Retinal pigment epithelial cell (primary cell): ENCODE measurements at regions not wholly inside any gene's neighbourhood (a gene's known extent, or its start where the extent isn't known, plus 50 kb on each side); places are given as distances from the start of the nearest gene placed in this dataset.

Source experiments
- DNase-seq: peaks from one replicate; pipeline ENCODE4 v3.0.0-alpha.2; 2010; ENCODE audit warnings: low read depth
- H3K4me3 ChIP-seq: 2 replicates; pipeline ENCODE4 v1.5.1; 2011; ENCODE audit warnings: mild to moderate bottlenecking, low read length, control low read depth, moderate library complexity
- TF ChIP-seq, protein P1 (sequence below): conservative IDR thresholded peaks from 2 replicates; pipeline ENCODE4 v1.5.1; 2011; ENCODE audit warnings: low read depth, low read length, control low read depth, inconsistent platforms

DNA sequence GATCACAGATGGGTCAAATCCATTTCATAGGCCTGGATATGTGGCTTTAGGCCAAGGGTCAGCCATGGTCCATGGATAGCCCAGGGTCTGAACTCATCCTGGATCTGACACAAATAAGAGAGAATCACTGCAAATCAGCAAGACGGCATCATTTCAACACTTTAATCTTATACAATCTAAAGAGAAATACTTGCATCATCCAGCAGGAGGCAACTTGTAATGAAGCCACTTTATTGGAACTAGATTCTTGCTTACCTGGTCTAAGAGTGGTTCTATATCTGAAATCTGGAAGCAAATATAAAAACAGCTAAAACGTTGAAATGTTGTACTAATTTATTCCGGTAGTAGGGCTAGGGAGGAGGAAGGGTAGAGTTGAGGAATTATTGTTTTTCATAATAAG lies 870.1 kb downstream of the JRKL start:
- TF ChIP-seq, protein P1, sequence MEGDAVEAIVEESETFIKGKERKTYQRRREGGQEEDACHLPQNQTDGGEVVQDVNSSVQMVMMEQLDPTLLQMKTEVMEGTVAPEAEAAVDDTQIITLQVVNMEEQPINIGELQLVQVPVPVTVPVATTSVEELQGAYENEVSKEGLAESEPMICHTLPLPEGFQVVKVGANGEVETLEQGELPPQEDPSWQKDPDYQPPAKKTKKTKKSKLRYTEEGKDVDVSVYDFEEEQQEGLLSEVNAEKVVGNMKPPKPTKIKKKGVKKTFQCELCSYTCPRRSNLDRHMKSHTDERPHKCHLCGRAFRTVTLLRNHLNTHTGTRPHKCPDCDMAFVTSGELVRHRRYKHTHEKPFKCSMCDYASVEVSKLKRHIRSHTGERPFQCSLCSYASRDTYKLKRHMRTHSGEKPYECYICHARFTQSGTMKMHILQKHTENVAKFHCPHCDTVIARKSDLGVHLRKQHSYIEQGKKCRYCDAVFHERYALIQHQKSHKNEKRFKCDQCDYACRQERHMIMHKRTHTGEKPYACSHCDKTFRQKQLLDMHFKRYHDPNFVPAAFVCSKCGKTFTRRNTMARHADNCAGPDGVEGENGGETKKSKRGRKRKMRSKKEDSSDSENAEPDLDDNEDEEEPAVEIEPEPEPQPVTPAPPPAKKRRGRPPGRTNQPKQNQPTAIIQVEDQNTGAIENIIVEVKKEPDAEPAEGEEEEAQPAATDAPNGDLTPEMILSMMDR: no peak
- H3K4me3 ChIP-seq: no peak overlapping the region
- DNase-seq: no peak

DNA sequence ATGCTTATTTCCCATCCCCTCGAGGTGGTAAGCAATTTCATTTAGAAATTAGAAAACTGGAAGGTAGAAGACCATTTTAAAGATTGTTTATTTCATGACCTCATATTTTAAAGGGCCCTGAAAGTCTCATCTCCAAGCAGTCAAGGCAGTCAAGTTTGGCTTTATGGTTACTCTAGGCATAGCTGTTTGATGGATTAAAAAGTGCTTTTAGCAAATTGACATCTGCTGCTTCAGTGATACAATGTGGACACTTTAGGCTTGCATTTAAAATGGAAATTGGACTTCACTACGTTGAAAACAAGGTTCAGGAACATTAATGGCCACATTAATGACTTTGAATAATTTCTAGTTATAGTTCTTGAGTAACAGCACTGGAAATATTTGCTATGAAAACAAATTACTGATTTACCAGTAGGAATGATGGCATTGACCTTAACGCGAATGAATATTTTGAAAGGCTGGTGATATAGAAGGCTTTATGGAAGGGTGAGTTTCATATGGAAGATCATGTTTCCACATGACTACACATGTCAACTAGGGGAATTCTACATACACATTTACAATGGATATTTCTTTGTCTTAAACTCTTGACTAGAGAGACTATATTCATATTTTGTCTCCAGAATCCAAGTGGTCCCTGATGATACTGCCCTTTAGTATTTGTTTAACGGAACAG lies 873.5 kb downstream of the JRKL start:
- no peak for DNase-seq
- no peak overlapping the region for H3K4me3 ChIP-seq
- TF ChIP-seq, protein P1: no peak

DNA sequence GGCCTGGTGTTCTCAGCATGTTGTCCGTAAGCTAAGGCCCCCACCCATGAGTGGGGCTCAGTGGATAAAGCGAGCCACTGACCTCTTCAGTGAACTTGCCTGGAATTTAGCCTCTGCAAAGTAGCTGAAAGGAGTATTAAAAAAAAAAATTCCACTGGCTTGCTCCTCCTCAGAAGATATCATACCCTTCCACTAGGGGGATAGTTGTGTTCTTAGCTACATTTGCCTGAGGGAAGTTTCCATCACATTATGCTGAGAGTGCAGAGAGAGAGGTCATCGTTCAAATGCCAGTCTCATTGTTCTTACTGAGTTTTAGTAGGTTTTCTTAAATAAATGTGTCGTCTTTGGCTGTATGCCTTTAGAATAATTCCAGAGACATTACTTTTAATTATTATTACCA lies 879.7 kb downstream of the JRKL start:
- DNase-seq: no peak
- TF ChIP-seq, protein P1: peak; percentile 63
- no peak overlapping the region for H3K4me3 ChIP-seq

DNA sequence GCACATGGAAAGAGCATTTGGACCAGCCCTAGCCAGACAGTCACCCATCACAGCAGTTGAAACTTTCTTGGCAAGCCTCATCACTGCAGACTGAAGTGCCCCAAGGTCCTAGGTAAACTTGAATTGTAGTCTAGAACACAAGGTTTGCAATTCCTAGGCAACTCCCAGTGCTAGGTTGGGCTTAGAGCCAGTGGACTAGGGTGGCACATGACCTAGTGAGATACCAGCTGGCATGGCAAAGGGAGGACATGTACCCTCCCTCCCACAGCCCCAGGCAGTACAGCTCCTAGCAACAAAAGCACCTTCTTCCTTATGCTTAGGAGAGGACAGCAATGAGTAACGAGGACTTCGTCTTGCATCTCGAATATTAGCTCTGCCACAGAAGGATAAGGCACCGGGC lies 889.5 kb downstream of the JRKL start:
- TF ChIP-seq, protein P1: no peak
- H3K4me3 ChIP-seq: no peak overlapping the region
- DNase-seq: no peak

DNA sequence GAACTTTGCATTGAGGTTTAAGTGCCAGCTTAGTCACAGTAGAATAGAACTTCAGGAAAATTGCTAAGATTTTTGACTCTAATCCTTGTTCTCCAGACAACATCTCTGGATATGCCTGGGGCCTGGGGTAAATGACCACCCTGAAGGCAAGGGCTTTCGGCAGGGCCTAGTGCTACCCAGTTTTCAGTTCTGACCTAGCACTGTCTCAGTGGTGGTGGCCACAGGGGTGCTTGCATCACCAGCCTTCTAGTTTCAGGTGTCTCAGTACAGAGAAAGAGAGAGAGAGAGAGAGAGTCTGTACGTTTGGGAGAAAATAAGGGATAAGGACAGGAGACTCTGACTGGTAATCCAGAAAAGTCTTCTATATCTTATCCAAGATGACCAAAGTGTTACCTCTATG lies 890.5 kb downstream of the JRKL start:
- TF ChIP-seq, protein P1: no peak
- no peak overlapping the region for H3K4me3 ChIP-seq
- no peak for DNase-seq

DNA sequence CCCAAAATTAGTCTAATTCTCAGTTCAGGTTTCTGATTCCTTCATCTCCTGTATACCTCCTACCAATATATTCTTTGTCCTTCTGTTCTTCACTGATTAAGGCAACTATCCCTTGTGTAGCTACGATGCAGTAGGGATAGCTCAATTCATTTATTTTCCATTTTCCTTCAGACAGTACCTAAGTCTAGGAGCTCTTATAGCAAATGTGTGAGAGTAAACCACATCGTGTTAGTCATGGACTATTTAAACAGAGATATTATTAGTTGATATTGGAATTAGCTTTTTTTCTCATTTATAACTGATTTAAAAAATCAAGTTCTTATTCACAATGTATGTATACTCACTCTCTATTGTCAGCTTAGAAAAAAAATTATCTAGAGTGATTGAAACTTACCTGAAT lies 900.0 kb downstream of the JRKL start:
- no peak for DNase-seq
- no peak overlapping the region for H3K4me3 ChIP-seq
- TF ChIP-seq, protein P1: no peak

DNA sequence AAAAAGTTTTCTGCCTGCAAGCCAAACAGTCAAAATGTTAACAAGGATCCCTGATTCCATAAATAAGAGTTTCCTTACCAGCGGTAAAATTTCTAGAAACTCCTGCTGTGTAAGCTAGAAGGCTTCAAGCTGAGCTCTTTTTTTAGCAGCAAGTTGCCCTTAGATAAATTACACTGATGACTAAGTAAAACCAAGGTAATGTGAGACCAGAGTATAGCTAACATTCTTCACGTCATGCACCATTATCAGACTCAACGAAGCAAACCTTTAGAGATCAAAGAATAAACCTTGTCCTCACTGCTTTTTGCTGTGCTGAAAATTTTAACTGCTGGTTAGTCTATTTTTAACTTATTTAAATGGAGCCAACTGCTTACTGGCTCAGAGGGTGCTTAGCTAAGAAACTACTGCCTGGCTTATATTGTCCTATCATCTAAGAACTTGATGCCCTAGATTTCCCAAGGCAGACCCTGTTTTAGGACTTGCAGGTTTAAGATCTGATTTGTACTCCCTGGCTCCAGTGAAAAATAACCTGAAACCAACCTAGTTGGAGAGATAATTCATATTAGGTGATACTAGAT lies 900.7 kb downstream of the JRKL start:
- DNase-seq: peak; percentile 10
- TF ChIP-seq, protein P1: no peak
- H3K4me3 ChIP-seq: no peak overlapping the region
